ENCODE measurements at regions not wholly inside any gene's neighbourhood (a gene's known extent, or its start where the extent isn't known, plus 50 kb on each side); places are given as distances from the start of the nearest gene placed in this dataset.

DNA sequence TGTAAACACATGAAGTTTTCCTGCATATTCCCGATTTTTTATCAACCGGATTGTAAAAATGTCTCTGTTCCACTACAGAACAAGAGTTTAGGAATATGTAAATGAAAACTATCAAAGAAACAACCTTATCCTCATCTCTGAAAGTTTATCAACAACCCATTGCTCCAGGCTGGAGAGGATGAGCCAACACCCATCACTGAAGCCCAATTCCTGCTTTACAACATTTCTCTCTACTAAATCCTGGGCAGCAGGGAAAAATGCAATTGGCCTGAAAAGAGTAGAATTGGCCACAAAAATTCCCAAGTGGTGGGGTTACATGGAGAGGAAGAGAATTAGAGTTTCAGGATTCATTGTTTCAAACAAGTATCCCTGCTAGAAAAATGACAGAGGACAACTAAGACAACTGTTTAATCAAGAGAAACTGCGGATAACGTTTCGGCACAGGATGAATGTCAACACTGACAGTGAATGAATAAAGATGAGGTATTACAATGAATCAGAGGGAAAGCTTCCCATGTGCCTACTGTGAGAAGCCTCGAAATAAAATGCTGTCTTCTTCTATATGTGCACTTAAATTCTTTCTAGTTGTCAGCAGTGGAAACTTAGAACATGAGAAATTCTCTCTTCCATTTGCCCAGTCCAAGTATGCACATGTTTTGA is 317.3 kb upstream of the ANO3 start:
- TF ChIP-seq CTCF (IDR thresholded peaks at IDR 0.05; ENCODE audit: low read length): no peak
- TF ChIP-seq EZH2 (IDR thresholded peaks at IDR 0.05; ENCODE audit: borderline replicate concordance, low read length): no peak
